NCI-H1694 treated with DMSO at 0.1 percent for 48 hours (cell line): ENCODE measurements at regions not wholly inside any gene's neighbourhood (a gene's known extent, or its start where the extent isn't known, plus 50 kb on each side); places are given as distances from the start of the nearest gene placed in this dataset.

Experiments
- DNase-seq: peaks from one replicate; lab custom pipeline; 2025; lab: John Stamatoyannopoulos, UW

DNA sequence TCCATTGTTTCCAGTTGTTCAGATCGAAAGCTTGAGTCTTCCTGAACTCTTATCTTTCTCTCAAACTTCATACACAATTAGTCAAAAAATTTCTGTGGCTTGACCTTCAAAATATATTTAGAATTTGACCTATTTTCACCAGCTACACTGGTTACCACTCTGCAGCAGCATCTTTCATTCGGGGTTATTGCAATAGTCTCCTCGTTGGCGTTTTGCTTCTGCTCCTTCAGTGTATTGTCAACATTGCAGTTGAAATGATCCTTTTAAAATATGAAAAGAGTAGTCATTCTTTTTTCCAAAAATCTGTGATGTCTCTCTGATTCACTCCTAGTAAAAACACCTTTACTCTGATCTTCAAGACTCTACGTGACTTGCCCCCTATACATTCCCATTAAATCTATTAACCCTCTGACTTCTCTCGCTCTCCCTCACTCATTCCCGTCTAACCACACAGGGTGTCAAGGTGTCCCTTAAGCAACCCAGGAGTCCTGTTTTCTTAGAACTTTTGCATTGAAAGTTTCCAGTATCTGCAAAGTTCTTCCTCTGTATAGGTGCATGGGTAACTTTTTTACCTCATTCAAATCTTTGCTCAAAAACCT is 480.2 kb upstream of the B3GALT2 start:
- no peak for DNase-seq

DNA sequence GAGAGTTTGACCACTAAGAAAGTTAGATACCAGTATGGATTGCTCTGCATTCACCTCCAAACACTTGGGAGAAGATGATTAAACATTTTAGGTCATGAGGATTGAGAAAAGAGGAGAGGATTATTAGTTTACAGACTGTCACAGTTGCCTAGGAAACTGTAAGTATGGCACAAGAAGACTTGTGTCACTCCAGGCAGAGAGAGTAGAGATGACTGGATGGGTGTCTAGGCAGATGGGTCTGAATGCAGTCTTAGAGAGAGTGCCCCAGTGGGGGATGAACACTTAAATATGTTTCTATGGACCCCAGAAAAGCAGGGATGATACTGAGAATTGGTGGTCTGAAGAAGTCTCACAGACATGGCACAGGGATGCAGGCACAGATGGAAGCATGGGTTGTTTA is 477.6 kb upstream of the B3GALT2 start:
- DNase-seq, result no peak

DNA sequence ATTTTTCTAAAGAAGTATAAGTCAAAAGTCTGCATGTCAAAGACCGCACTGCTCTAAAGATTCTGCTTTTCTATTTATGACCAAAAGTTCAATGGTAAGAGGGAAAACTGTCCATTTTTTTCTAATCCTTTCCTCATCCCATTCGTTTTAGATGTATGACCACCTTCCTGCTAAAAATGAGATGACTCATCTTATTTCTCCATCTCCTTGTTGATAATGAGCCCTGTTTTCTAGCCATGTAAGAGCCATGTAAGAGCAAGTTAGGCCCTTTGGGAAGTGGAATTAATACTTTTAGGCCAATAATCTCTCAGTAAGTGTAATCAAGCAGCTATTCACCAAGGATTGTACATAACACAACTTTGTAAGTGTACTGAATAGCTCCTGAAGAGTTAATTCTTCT is 475.6 kb upstream of the B3GALT2 start:
- no peak for DNase-seq

DNA sequence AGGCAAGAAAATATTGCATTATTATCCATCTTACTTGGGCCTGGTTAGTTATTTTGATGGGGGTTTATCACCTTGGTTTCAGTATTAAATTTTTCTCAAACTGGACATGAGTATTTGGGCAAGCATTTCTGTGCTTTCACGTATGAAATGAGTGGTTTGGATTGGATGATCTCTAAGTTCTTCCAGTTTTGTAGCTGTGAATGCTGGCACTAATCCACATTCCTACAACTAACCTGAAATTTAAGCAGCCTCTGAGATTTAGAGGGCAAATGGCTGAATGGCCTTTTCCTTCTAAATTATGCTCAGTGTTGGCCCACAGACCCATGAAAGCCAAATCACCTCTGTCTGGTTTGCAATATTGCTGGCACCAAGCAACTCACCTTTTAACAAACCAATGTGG is 475.0 kb upstream of the B3GALT2 start:
- no peak for DNase-seq

DNA sequence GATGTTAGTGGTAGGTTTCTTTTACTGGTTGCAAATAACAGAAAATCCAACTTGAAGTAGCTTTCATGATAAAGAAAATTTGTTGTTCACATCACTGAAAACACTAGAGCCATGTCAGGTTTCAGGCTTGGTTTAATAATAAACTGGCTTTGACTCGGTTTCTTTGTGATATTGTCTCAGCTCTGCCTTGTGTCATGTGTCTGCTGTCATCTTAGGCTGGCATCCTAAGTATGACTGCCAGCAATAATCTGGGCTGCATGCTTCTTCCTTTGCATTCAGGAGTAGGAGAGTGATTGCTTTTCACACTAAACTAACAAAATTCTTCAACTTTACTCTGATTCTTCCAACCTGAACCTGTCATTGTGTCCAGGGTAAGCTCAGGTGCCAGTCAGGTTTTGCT is 474.0 kb upstream of the B3GALT2 start:
- DNase-seq, result no peak

DNA sequence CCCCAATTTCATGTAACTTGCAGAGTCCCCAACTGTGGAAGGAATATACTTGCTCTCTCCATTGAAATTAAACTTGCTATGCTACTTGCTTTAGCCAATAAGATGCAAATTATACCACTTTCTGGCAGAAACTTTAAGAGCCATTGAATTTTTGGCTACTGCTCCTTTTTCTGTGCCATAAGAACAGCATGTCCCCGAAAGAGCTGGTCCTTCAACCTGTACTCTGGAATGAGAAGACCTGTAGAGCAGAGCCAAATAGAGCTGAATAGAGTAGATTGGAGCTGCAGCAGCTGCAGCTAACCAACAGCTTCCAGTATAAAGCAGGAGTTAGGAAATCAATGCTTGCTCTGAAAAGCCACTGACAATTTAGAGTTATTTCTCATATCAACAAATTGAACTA is 472.3 kb upstream of the B3GALT2 start:
- no peak for DNase-seq

DNA sequence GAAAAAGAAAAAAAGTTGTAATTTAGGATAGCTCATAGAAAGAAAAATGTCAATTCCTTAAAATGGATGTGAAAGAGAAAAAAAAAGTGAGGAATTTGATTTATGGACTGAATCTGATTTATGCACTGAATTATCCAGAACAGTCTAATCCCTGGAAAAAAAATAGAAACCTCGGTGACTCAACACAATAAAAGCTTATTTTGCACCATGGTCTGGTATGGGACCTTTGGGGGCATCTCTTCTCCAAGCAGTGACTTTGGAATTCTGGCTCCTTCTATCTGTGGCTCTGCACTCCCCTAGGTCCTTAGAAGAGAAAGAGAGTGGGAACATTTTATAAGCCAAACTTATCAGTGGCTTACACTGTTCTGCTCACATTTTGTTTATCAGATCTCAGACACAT is 471.7 kb upstream of the B3GALT2 start:
- DNase-seq, result no peak

DNA sequence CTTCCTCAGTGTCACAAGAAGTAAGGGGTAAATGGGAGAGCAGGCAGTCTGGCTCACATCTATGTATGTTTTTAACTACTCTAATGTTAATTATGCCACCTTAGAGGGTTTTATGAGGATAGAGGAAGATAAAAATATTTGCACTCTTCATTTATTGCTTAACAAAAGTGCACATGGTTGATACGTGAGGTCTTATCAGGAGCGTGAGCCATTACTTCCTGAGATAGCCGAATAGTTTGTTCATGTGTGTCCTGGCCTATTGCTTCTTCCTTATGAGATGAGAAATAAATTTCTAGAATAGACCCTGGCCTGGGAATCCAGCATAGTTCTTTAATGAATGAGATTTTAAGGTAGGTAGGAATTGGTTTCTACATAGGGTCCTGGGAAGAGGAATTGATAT is 471.1 kb upstream of the B3GALT2 start:
- no peak for DNase-seq

DNA sequence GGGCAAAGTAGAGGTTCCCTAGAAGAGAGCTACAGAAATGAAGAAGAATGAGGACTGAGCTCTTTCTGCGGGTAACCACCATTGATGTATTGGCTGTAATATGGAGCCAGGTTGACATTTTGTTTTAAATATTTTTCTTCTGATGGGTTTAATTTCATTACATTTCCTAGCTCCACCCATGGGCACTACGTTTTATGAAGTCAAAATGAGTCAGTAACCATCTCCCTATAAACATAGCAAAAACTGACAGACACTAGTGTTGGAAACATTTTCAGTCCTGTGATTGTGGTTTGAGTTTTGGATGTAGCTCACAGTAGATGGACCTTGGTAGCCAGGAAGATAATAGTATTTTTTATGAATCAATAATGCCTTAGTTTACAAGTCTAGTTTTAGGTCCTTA is 470.4 kb upstream of the B3GALT2 start:
- no peak for DNase-seq

DNA sequence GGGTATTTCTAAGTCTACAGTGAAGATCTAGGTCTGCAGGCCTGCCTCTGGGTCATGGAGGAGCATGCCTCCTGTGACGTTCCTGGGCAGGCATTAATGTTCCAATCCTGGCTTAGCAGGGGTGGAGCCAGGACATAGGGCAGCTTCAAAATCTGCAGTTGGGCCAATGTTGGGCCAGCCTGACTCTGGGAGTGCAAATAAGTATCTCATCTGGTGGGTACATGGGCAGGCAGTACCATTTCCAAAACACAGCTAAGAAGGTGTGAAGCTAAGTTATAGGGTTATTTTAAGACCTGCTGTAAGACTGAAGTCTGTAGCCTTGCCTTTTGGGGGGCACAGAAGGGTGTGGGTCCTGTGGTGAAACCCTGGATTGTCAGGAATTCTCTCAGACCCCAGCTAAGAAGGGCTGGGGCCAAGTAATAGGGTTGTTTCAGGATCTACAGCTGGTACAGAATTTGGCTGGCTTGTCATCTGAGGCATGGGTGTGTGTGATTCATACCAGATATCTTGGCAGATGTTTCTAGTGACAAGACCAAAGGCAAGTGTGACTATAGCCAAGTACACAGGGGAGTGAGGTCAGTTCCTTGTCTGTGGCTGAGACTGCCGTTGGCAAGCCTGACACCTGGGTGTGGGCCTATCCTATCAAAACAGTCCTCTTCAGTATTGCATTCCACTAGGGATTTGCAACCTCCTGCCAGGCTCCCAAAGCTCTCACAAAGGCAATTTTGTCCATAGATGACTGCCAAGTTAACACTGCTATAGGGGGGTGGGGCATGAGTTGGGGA is 468.7 kb upstream of the B3GALT2 start:
- no peak for DNase-seq

DNA sequence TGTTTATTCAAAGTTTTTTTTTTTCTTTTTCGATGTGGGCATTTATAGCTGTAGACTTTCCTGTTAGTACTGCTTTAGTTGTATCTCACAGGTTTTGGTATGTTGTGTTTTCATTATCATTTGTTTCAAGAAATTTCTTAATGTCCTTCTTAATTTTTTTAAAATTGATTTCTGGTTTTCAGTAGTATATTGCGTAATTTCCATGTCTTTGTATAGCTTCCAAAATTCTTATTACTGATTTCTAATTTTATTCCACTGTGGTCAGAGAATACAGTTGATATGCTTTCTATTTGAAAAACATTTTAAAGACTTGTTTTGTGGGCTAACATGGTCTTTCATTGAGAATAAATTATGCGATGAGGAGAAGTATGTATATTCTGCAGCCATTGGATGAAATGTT is 463.2 kb upstream of the B3GALT2 start:
- no peak for DNase-seq

DNA sequence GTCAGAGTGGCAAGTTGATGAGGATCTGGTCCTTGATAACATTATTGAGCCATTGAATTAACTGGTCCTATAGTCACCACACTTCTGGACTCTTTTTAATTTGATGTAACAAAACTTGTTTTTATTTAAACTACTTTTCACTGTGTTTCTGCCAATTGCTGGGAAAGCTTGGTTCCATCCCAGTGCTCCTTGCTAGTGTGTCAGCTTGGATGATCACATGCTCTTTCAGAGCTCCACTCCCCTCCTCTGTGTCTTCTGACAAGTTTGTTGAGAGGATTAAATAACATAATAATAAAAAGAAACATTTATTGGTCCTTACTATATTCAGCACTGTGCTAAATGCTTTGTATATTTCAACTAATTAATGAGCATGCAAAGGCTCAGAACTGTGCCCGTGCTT is 448.5 kb upstream of the B3GALT2 start:
- no peak for DNase-seq

DNA sequence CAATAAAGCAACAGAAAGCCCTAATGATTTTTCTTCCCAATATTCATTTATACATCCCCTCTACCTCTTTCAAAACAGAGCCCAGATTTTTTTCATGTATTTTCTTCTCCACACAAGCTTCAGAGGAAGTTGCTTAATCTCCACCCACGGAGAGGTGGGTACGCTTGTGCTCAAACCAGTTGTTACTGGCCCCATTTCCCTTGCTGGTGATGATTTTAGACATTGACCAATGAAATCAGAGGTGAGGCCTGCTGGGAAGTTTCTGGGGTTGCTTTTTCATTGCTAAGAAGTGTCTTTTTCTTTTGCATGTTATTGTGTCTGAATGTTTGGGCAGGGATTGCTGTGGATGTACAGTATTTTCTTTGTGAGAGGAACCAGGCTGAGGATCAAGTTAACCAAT is 448.1 kb upstream of the B3GALT2 start:
- no peak for DNase-seq

DNA sequence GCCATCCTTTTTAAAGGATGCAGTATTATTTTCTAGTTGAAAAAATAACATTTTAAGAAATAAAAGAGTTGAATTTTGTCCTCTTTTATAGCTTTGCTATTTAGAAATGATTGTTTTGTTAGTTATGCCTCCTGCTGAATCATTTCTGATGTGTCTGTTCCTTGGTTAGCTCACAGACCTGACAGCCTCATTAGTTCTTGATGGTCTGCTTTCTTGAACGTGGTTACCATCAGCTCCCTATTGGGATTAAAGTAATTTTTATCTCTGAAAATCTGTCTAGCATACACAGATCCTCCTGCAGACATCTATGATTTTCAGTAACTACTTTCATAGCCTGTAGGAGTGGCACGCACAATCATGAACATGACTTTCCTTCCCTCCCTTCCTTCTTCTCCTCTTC is 447.6 kb upstream of the B3GALT2 start:
- no peak for DNase-seq

DNA sequence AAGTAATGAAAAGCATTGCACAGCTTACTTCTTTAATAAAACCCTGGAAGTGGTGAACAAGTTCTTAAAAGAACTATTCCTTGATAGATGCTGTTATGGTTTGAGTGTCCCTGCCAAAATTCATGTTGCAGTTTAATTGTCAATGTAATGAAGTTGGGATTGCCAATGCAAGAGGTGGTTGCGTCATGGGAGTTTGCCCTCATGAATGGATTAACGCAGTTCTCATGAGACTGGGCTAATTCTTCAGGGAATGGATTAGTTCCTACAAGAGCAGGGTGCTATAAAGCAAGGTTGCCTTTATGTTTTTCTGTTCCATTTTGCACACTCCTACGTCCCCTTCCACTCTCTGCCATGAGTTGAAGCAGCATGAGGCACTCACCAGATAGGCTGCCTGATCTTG is 446.7 kb upstream of the B3GALT2 start:
- DNase-seq, result no peak

DNA sequence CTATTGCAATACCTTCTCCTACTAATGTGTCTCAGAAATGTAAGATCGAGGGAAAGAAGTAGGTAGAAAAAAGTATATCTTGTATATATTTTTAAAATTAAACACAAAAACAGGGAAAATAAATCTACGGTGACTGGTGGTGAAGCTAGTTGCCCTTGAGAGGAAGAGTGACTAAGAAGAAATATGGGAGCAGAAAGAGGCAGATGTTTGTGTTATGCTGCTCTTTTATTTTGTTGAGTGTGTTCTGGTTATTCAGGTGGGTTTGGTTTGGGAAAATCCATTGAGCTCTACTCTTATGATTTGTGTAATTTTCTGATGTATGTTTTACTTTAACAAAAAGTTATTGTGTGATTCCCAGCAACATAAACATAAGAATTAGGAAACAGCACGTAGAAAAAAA is 444.9 kb upstream of the B3GALT2 start:
- DNase-seq, result no peak

DNA sequence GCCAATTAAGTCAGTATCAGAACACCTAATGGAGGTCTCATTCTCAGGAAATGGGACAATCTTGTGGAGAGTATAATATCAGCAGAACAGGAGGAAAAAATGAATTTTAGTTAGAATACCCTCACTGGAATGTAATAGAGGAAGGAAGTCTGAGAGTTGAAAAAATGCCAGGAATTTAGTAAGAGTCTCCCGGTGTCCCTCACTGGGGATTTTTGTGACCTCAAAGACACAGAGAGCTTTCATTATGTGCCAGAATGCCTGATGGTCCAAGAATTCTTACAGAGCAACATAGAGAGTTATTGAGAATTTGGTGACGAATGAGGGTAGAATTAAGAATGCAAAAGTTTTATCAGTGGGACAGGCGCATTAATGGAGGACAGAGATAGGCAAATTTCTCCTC is 443.5 kb upstream of the B3GALT2 start:
- DNase-seq, result no peak

DNA sequence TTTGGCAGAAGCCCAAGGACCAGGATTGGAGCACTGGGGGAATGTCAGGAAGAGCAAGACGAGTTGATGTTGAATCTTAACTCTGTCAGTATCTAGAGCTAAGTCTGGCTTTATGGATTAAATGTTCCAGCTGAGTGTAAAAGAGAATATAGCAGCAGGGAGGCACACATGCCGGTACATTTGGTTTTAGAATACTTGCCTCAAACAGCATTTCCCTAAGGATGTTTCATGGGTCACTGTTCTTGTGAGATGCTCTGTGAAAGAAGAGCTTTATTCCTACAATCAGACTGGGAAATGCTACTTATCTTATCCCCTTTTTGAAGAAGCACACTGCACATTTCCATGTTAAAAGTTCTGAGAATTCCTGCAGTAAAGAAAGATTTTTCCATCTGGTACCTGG is 440.3 kb upstream of the B3GALT2 start:
- DNase-seq, result no peak

DNA sequence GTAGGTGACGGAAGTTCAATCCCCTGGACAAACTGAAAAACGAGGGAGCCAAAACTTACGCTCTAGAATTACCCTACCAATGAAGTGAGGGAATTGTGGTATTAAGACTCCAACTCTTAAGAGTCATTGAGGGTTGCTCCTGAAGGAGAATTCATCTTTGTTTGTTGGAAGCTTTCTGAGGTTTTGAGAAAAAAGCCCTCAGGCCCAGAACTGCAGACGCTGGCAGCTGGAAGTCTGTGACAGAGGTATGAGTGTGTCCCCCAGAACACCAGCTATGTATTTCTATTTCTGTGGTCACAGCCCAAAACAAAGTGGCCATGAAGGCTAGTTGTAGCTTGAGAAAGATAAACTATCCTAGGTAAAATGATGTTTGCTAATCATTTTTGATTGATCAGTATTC is 438.8 kb upstream of the B3GALT2 start:
- DNase-seq, result no peak

DNA sequence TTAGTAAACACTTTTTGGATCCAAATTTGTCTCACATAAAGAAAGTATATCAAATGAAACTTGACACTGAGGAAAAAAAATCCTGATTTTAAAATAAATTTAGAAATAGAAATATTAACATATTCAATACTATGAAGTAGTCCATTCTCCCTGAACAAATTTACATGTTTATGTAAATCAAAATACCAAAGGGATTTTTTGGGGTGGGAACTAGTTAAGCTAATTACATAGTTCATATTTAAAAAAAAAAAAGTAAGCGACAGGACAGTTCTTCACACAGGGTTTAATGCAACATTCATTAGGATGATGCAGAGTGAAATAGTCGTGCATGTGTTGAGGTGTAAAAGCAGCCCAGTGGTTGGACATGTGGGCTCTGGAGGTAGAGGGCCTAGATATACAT is 433.5 kb upstream of the B3GALT2 start:
- no peak for DNase-seq

DNA sequence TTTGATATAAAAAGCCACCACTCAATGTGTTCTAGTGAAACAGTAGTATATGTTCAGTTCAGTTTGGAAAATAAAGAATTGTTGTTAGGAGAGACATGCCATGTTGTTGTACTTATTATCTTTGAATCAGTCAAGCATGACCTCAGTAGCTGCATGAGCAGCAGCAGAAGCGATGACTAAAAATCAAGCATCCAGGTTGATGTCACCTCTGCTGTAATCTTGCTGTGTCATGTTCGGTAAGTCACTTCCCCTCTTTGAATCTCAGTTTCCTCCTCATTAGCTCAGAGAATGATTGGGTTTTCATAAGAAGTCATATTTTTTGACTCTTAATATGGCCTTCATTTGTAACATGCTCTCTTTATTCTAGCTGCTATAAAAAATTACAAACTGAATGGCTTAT is 428.4 kb upstream of the B3GALT2 start:
- no peak for DNase-seq

DNA sequence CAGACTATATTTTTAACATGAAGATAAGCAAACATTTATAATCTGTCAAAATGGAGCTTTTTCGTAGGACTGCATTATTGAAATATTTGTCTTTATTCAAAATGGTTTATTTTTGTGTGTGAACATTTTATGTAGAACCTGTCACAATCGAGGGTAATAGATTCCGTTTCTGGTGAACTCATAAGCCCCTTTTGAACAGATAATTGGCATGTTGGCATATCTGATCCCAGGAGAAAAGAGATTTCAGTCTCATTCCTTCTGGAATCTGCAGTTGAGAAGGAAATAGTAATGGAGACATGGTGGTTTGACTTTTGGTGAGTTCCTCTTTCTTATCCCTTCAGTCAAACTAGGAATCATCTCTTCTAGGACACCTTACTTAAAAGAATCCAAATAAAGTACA is 427.9 kb upstream of the B3GALT2 start:
- no peak for DNase-seq

DNA sequence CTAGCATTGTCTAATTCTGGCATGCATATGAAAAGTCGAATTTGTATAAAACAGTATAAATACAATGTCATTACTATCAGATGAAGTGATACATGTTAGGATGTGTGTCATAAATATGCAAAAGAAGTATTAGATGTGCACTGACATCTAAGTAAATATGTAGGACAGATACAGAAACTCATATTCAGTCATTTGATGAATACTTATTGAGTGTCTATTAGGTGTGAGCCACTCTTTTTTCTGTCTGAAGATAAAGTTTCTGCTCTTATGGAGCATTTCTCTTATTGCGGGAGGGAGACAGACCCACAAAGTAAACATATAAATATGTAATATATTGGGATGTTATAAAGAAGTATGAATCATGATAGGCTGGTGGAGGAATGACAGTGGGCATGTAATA is 426.6 kb upstream of the B3GALT2 start:
- DNase-seq, result no peak

DNA sequence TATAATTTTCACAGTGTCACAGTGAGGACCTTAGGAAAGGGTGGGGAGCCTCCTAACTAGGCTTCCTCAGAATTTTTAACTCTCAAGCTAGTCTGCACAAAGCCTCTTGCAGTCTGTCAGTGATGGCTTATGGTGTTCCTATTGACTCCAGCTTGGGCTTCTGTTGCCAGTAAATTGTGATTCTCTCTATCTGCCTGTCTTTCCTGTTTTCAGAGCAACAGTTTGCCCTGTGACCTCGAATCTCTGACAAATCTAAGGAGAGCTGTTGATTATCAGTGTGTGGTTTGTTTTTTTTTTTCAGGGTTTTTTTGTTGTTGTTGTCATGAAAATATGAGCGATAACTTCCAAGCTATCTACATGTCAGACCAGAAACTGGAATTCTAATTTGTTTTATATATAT is 423.2 kb upstream of the B3GALT2 start:
- no peak for DNase-seq
